ENCODE measurements at regions not wholly inside any gene's neighbourhood (a gene's known extent, or its start where the extent isn't known, plus 50 kb on each side); places are given as distances from the start of the nearest gene placed in this dataset.

GRCh38 chr2:20543469-20544152, 96.7 kb downstream of the RHOB start:
- TF ChIP-seq CTCF (IDR thresholded peaks at IDR 0.05), result no peak
- no peak for TF ChIP-seq RAD21 (IDR thresholded peaks at IDR 0.05; ENCODE audit: low read length)
- no peak for TF ChIP-seq POLR2AphosphoS5 (IDR thresholded peaks at IDR 0.05; ENCODE audit: low read depth, low read length)
- no peak for TF ChIP-seq EZH2phosphoT487 (IDR thresholded peaks at IDR 0.05; ENCODE audit: borderline replicate concordance, low read depth)
- TF ChIP-seq SIN3A (IDR thresholded peaks at IDR 0.05; ENCODE audit: borderline replicate concordance, low read depth, low read length), result no peak
- no peak for TF ChIP-seq NRF1 (IDR thresholded peaks at IDR 0.05; ENCODE audit: low read depth, low read length)
- TF ChIP-seq ELF1 (IDR thresholded peaks at IDR 0.05), result no peak
- TF ChIP-seq RFX5 (IDR thresholded peaks at IDR 0.05; ENCODE audit: low read length), result no peak
- TF ChIP-seq RCOR1 (IDR thresholded peaks at IDR 0.05; ENCODE audit: low read length), result no peak
- TF ChIP-seq USF1 (IDR thresholded peaks at IDR 0.05; ENCODE audit: borderline replicate concordance, low read depth), result no peak
- TF ChIP-seq MXI1 (IDR thresholded peaks at IDR 0.05; ENCODE audit: low read depth, low read length), result no peak
- no peak for TF ChIP-seq REST (IDR thresholded peaks at IDR 0.05; ENCODE audit: low read depth, low read length)
- no peak for TF ChIP-seq MEF2A (IDR thresholded peaks at IDR 0.05; ENCODE audit: borderline replicate concordance, low read depth)
- TF ChIP-seq FOXM1 (IDR thresholded peaks at IDR 0.05; ENCODE audit: low read depth), result no peak

All from SK-N-SH (cell line).